ENCODE measurements at regions not wholly inside any gene's neighbourhood (a gene's known extent, or its start where the extent isn't known, plus 50 kb on each side); places are given as distances from the start of the nearest gene placed in this dataset.
"Not testable (repeated sequence)": the region's sequence is repeated elsewhere in the genome, so short reads cannot be mapped to it uniquely, and the experiment has no call there.

- Histone ChIP-seq H3K36me3 (no peaks in the 10 kb centered on the region), H3K9me3 (no peaks in the 10 kb centered on the region), H3K27me3 (peaks cover 6% of the 10 kb centered on the region), H3K4me3 (no peak overlapping the region)
- DNase-seq, result no peak
Observed at GRCh38 chr4:112031712-112032328, 113.4 kb upstream of the FAM241A start.

- H3K27me3 ChIP-seq, result no peaks in the 10 kb centered on the region
- DNase-seq, result no peak
- no peaks in the 10 kb centered on the region for H3K36me3 ChIP-seq
- no peak overlapping the region for H3K4me3 ChIP-seq
- H3K9me3 ChIP-seq, result no peaks in the 10 kb centered on the region
Observed at GRCh38 chr4:112036886-112037285, 108.4 kb upstream of the FAM241A start.

- Histone ChIP-seq H3K27me3 (no peaks in the 10 kb centered on the region), H3K36me3 (no peaks in the 10 kb centered on the region), H3K9me3 (no peaks in the 10 kb centered on the region), H3K4me3 (no peak overlapping the region)
- DNase-seq, result no peak
Observed at GRCh38 chr4:112038861-112039260, 106.4 kb upstream of the FAM241A start.

GRCh38 chr4:112049119-112049518, 96.1 kb upstream of the FAM241A start:
- not testable (repeated sequence) for H3K27me3 ChIP-seq, H3K4me3 ChIP-seq, H3K9me3 ChIP-seq, H3K36me3 ChIP-seq, DNase-seq

- Histone ChIP-seq H3K27me3 (no peaks in the 10 kb centered on the region), H3K36me3 (no peaks in the 10 kb centered on the region), H3K9me3 (no peaks in the 10 kb centered on the region), H3K4me3 (no peak overlapping the region)
- DNase-seq, result no peak
Observed at GRCh38 chr4:112053825-112054350, 91.4 kb upstream of the FAM241A start.

GRCh38 chr4:112055100-112055499, 90.2 kb upstream of the FAM241A start:
- no peaks in the 10 kb centered on the region for H3K36me3 ChIP-seq
- H3K27me3 ChIP-seq, result no peaks in the 10 kb centered on the region
- no peaks in the 10 kb centered on the region for H3K9me3 ChIP-seq

GRCh38 chr4:112057470-112057869, 87.8 kb upstream of the FAM241A start:
- H3K4me3 ChIP-seq, result no peak overlapping the region
- no peaks in the 10 kb centered on the region for H3K27me3 ChIP-seq
- H3K9me3 ChIP-seq, result no peaks in the 10 kb centered on the region
- DNase-seq, result no peak
- no peaks in the 10 kb centered on the region for H3K36me3 ChIP-seq

More at GRCh38 chr4:112055100-112055499, 90.2 kb upstream of the FAM241A start:
- DNase-seq, result no peak
- no peak overlapping the region for H3K4me3 ChIP-seq

- Histone ChIP-seq H3K36me3 (no peaks in the 10 kb centered on the region), H3K4me3 (no peak overlapping the region), H3K9me3 (no peaks in the 10 kb centered on the region), H3K27me3 (no peaks in the 10 kb centered on the region)
- no peak for DNase-seq
Observed at GRCh38 chr4:112058433-112058832, 86.8 kb upstream of the FAM241A start.

GRCh38 chr4:112060212-112060611, 85.0 kb upstream of the FAM241A start:
- Histone ChIP-seq H3K9me3 (no peaks in the 10 kb centered on the region), H3K4me3 (no peak overlapping the region), H3K36me3 (no peaks in the 10 kb centered on the region), H3K27me3 (no peaks in the 10 kb centered on the region)
- DNase-seq, result no peak

GRCh38 chr4:112061207-112061817, 83.9 kb upstream of the FAM241A start:
- DNase-seq, result no peak
- H3K4me3 ChIP-seq, result no peak overlapping the region
- H3K27me3 ChIP-seq, result no peaks in the 10 kb centered on the region
- no peaks in the 10 kb centered on the region for H3K9me3 ChIP-seq
- no peaks in the 10 kb centered on the region for H3K36me3 ChIP-seq

GRCh38 chr4:112063260-112063659, 82.0 kb upstream of the FAM241A start:
- Histone ChIP-seq H3K36me3 (no peaks in the 10 kb centered on the region), H3K9me3 (no peaks in the 10 kb centered on the region)
- no peak for DNase-seq

GRCh38 chr4:112069110-112069509, 76.1 kb upstream of the FAM241A start:
- no peaks in the 10 kb centered on the region for H3K9me3 ChIP-seq
- no peaks in the 10 kb centered on the region for H3K27me3 ChIP-seq
- H3K4me3 ChIP-seq, result no peak overlapping the region
- DNase-seq, result no peak
- no peaks in the 10 kb centered on the region for H3K36me3 ChIP-seq

More at GRCh38 chr4:112063260-112063659, 82.0 kb upstream of the FAM241A start:
- H3K4me3 ChIP-seq, result no peak overlapping the region
- H3K27me3 ChIP-seq, result no peaks in the 10 kb centered on the region

- no peaks in the 10 kb centered on the region for H3K27me3 ChIP-seq
- no peaks in the 10 kb centered on the region for H3K9me3 ChIP-seq
- no peaks in the 10 kb centered on the region for H3K36me3 ChIP-seq
- H3K4me3 ChIP-seq, result no peak overlapping the region
- no peak for DNase-seq
Observed at GRCh38 chr4:112073181-112073580, 72.1 kb upstream of the FAM241A start.

GRCh38 chr4:112075129-112075753, 70.0 kb upstream of the FAM241A start:
- Histone ChIP-seq H3K36me3 (no peaks in the 10 kb centered on the region), H3K27me3 (no peaks in the 10 kb centered on the region), H3K9me3 (no peaks in the 10 kb centered on the region), H3K4me3 (no peak overlapping the region)
- no peak for DNase-seq

GRCh38 chr4:112075906-112076305, 69.3 kb upstream of the FAM241A start:
- Histone ChIP-seq H3K27me3 (no peaks in the 10 kb centered on the region), H3K9me3 (no peaks in the 10 kb centered on the region), H3K36me3 (no peaks in the 10 kb centered on the region), H3K4me3 (no peak overlapping the region)
- no peak for DNase-seq

- H3K9me3 ChIP-seq, result no peaks in the 10 kb centered on the region
- H3K27me3 ChIP-seq, result no peaks in the 10 kb centered on the region
- no peaks in the 10 kb centered on the region for H3K36me3 ChIP-seq
- H3K4me3 ChIP-seq, result no peak overlapping the region
- DNase-seq, result no peak
Observed at GRCh38 chr4:112076919-112077608, 68.2 kb upstream of the FAM241A start.

GRCh38 chr4:112077743-112078142, 67.5 kb upstream of the FAM241A start:
- Histone ChIP-seq H3K27me3 (no peaks in the 10 kb centered on the region), H3K9me3 (no peaks in the 10 kb centered on the region), H3K4me3 (no peak overlapping the region), H3K36me3 (no peaks in the 10 kb centered on the region)
- no peak for DNase-seq

Measured in MG63 (cell line).